ENCODE measurements at regions not wholly inside any gene's neighbourhood (a gene's known extent, or its start where the extent isn't known, plus 50 kb on each side); places are given as distances from the start of the nearest gene placed in this dataset.

DNA sequence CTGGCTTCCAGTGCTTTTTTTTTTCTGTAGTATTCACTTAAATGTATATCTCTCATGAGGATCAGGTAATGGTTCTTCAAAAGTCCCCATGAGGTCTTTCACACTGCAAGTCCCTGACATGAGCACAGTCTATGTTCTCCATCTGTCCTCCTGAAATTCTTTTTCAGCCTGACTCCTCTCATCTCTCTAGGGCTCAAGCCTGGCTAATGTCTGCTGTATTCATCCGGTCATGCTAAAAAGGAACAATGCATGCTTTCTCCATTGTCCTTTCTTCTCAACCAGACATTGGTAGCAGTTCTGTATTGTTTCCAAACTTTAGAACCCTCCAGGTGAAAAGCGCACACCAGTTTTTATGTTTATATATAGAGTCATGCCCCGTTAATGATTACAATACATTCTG is 368.3 kb upstream of the OLFM3 start:
- H3K4me3 ChIP-seq (ENCODE audit: low read depth, low read length): no peak overlapping the region
- DNase-seq (ENCODE audit: low read depth): no peak
- TF ChIP-seq, protein P1, sequence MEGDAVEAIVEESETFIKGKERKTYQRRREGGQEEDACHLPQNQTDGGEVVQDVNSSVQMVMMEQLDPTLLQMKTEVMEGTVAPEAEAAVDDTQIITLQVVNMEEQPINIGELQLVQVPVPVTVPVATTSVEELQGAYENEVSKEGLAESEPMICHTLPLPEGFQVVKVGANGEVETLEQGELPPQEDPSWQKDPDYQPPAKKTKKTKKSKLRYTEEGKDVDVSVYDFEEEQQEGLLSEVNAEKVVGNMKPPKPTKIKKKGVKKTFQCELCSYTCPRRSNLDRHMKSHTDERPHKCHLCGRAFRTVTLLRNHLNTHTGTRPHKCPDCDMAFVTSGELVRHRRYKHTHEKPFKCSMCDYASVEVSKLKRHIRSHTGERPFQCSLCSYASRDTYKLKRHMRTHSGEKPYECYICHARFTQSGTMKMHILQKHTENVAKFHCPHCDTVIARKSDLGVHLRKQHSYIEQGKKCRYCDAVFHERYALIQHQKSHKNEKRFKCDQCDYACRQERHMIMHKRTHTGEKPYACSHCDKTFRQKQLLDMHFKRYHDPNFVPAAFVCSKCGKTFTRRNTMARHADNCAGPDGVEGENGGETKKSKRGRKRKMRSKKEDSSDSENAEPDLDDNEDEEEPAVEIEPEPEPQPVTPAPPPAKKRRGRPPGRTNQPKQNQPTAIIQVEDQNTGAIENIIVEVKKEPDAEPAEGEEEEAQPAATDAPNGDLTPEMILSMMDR (conservative IDR thresholded peaks at IDR 0.05; ENCODE audit: low read depth, low read length): no peak

DNA sequence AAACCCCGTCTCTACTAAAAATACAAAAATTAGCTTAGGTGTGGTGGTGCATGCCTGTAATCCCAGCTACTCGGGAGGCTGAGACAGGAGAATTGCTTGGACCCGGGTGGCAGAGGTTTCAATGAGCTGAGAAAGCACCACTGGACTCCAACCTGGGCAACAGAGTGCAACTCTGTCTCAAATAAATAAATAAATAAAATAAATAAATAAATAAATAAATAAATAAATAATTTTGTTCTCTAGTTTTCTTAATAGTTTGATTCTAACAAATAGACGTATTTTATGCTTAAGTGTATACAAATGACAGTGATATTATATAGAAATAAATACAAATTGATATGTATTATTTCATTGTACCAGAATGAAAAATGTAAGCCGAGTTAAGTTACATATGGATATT is 339.9 kb upstream of the OLFM3 start:
- DNase-seq (ENCODE audit: low read depth): no peak
- TF ChIP-seq, protein P1 (conservative IDR thresholded peaks at IDR 0.05; ENCODE audit: low read depth, low read length): no peak
- H3K4me3 ChIP-seq (ENCODE audit: low read depth, low read length): no peak overlapping the region

DNA sequence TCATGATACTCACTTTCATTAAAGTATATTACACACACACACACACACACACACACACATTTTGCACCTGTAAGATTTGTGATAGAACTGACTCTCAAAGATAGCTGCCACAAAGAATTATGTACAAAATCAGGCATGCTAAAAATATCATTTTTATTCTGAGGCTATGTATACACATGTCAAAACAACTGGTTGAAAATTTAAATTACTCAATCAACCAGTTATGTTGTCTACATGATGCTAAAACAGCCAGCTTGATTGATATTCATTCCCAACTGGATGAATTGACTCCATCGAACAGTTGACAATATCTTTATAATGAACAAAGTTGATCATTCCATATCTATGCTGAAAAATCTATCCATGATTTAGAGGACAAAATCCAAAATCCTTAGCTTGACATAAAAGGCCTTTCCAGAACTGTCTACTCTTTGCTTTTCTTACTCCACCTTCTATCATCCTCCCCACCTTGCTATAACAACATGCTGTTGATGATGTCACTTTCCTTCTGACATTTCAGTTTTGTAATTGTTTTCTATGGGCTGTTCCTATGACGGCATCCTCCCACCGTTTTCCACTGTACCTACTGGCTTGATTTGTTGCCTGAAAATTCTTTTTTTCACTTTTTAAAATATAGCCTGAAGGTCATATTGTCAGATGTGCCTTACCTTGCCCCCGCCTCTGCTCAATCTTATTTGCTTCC is 321.5 kb upstream of the OLFM3 start:
- H3K4me3 ChIP-seq (ENCODE audit: low read depth, low read length): no peak overlapping the region
- TF ChIP-seq, protein P1 (conservative IDR thresholded peaks at IDR 0.05; ENCODE audit: low read depth, low read length): no peak
- no peak for DNase-seq (ENCODE audit: low read depth)

DNA sequence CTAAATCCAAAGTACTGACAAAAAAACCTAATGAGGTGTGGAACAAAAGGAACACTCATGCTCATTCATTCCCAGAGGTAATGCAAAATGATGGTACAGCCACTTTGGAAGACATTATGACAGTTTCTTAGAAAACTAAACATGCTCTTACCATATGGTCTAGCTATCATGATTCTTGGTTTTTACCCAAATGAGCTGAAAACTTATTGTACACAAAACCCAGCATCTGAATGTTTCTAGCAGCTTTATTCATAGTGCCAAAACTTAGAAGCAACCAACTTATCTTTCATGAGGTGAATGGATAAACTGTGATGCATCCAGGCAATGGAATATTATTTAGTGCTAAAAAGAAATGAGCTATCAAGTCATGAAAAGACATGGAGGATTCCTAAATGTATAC is 318.4 kb upstream of the OLFM3 start:
- H3K4me3 ChIP-seq (ENCODE audit: low read depth, low read length): no peak overlapping the region
- TF ChIP-seq, protein P1 (conservative IDR thresholded peaks at IDR 0.05; ENCODE audit: low read depth, low read length): no peak
- no peak for DNase-seq (ENCODE audit: low read depth)

DNA sequence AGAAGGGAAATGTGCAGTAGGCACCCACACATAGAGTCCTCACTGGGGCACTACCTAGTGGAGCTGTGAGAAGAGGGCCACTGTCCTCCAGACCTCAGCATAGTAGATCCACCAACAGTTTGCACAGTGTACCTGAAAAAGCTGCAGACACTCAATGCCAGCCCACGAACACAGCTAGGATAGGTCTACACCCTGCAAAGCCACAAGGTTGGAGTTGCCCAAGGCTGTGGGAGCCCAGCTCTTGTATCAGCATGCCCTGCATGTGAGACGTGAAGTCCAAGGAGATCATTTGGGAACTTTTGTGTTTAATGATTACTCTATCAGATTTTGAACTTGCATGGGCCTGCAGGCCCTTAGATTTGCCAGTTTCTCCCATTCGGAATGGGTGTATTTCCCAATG is 299.4 kb upstream of the OLFM3 start:
- no peak overlapping the region for H3K4me3 ChIP-seq (ENCODE audit: low read depth, low read length)
- no peak for DNase-seq (ENCODE audit: low read depth)
- TF ChIP-seq, protein P1 (conservative IDR thresholded peaks at IDR 0.05; ENCODE audit: low read depth, low read length): no peak

DNA sequence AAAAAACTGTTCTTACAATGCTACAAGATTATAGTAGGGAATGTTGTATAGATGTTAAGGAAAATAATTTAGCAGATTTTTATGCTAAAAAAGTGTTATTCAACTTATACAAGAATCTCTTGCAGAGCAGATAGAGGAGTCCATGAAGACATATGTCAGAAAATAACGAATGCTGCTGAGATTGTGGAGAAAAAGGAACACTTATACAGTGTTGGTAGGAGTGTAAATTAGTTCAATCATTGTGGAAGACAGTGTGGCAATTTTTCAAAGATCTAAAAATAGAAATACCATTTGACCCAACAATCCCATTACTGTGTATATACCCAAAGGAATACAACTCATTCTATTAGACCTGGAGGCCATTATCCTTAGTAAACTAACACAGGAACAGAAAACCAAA is 286.2 kb upstream of the OLFM3 start:
- TF ChIP-seq, protein P1 (conservative IDR thresholded peaks at IDR 0.05; ENCODE audit: low read depth, low read length): no peak
- H3K4me3 ChIP-seq (ENCODE audit: low read depth, low read length): no peak overlapping the region
- no peak for DNase-seq (ENCODE audit: low read depth)

DNA sequence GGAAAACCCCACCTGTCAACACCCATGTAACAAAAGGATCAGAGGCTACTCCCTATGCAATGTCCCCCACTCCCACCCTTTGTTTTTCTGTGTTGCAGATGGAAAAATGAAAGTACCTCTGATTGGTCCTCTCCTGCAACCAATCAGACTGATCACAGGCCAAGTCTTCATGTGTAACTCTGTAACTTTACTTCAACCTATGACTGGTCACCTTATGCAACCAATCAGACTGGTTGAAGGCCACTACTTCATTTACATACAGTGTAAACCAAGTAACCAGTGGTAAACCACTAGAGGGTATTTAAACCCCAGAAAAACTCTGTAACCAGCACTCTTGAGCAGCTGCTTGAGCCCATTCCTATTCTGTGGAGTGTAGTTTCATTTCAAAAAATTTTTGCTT is 266.3 kb upstream of the OLFM3 start:
- DNase-seq (ENCODE audit: low read depth): no peak
- H3K4me3 ChIP-seq (ENCODE audit: low read depth, low read length): no peak overlapping the region
- TF ChIP-seq, protein P1 (conservative IDR thresholded peaks at IDR 0.05; ENCODE audit: low read depth, low read length): no peak

Measured in epithelial cell of proximal tubule (primary cell).